ENCODE measurements at regions not wholly inside any gene's neighbourhood (a gene's known extent, or its start where the extent isn't known, plus 50 kb on each side); places are given as distances from the start of the nearest gene placed in this dataset.
"Not testable (repeated sequence)": the region's sequence is repeated elsewhere in the genome, so short reads cannot be mapped to it uniquely, and the experiment has no call there.

DNA sequence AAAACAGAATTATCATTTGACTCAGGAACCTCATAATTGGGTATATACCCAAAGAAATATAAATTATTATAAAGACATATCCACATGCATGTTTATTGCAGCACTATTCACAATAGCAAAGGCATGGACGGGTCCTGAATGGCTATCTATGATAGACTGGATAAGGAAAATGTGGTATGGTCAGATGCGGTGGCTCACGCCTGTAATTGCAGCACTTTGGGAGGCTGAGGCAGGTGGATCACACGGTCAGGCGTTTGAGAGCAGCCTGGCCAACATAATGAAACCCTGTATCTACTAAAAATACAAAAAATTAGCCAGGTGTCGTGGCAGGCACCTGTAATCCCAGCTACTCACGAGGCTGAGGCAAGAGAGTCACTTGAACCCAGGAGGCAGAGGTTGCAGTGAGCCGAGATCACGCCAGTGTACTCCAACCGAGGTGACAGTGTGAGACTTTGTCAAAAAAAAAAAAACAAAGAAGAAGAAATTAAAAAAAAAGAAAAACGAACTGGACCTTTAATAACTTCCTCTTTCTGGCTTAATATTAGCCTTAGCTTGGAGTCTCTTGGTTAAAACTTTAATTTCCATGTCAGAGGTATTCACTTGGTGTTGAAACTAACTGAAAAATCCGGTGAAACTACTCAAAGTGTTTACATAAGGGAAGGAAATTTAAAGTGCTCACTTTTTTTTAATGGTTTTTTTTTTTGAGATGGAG lies 104.4 kb downstream of the ZNF486 start:
- TF ChIP-seq, protein P1, sequence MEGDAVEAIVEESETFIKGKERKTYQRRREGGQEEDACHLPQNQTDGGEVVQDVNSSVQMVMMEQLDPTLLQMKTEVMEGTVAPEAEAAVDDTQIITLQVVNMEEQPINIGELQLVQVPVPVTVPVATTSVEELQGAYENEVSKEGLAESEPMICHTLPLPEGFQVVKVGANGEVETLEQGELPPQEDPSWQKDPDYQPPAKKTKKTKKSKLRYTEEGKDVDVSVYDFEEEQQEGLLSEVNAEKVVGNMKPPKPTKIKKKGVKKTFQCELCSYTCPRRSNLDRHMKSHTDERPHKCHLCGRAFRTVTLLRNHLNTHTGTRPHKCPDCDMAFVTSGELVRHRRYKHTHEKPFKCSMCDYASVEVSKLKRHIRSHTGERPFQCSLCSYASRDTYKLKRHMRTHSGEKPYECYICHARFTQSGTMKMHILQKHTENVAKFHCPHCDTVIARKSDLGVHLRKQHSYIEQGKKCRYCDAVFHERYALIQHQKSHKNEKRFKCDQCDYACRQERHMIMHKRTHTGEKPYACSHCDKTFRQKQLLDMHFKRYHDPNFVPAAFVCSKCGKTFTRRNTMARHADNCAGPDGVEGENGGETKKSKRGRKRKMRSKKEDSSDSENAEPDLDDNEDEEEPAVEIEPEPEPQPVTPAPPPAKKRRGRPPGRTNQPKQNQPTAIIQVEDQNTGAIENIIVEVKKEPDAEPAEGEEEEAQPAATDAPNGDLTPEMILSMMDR (IDR thresholded peaks at IDR 0.05): no peak
- TF ChIP-seq ZFX (IDR thresholded peaks at IDR 0.05; ENCODE audit: borderline replicate concordance): no peak
- no peak overlapping the region for H3K27ac ChIP-seq

DNA sequence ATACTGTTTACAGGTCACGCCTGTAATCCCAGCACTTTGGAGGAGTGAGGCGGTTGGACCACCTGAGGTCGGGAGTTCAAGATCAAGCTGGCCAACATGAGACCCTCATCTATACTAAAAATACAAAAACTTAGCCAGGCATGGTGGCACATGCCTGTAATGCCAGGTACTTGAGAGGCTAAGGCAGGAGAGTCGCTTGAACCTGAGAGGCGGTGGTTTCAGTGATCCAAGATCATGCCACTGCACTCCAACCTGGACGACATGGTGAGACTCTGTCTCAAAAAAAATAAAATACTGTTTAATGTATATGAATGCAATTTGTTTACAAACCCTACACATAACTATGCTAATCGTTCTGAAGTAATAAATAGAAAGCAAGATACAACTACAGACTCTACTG lies 102.4 kb downstream of the ZNF486 start:
- no peak for TF ChIP-seq ZFX (IDR thresholded peaks at IDR 0.05; ENCODE audit: borderline replicate concordance)

DNA sequence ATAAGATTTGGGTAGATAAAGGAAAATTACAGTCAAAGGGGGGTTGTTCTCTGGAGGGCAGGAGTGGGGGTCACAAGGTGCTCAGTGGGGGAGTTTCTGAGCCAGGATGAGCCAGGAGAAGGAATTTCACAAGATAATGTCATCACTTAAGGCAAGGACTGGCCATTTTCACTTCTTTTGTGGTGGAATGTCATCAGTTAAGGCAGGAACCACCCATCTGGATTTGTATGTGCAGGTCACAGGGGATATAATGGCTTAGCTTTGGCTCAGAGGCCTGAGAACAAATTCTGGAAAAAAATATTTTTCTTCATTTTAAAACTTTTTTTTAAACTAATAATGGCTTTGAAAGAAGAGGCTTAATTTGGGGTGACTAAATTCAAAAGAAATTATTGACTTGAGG lies 94.5 kb downstream of the ZNF486 start:
- H3K27ac ChIP-seq: not testable (repeated sequence)

More for the DNA sequence above, 102.4 kb downstream of the ZNF486 start:
- no peak overlapping the region for H3K27ac ChIP-seq

DNA sequence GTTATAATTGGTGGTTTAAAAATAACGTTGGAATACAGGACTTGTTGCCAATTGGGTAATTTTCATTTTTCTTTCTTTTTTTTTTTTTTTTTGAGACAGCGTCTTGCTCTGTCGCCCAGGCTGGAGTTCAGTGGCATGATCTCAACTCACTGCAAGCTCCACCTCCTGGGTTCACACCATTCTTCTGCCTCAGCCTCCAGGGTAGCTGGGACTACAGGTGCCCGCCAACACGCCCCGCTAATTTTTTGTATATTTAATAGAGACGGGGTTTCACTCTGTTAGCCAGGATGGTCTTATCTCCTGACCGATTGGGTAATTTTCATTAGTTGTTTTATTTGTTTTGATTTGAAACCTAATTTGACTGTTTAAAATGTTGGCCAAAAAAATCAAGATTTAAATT lies 93.7 kb downstream of the ZNF486 start:
- H3K27ac ChIP-seq: not testable (repeated sequence)

DNA sequence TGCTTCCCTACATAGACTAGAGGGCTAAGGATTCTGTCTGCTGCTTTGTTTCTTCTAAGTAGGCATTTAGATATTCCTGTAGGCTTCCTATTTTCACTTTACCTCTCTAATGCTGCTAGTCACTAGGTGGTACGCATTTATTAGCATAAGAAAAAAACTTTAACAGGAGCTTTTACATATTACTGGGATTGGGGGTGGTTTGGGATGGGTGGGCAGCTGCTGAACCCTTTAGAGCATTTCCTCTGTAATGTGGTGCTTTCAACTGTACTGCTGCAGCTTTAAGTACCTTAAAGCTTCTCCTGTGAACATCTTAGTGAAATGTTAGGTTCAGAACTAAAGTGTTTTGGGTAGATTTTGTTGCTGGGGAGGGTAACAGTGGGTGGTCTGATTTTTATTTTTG lies 92.6 kb downstream of the ZNF486 start:
- TF ChIP-seq, protein P1 (IDR thresholded peaks at IDR 0.05): no peak
- TF ChIP-seq ZFX (IDR thresholded peaks at IDR 0.05; ENCODE audit: borderline replicate concordance): no peak

DNA sequence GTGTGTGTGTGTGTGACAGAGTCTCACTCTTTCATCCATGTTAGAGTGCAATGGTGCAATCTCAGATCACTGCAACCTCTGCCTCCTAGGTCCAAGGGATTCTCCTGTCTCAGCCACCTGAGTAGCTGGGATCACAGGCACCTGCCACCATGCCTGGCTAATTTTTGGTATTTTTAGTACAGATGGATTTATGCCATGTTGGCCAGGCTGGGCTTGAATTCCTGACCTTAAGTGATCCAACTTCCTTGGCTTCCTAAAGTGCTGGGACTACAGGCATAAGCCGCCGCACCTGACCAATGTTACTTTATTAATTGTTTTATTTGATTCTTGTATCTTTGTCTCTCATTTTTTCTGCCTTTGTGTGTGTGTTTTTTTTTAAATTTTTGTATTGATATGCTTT lies 89.6 kb downstream of the ZNF486 start:
- H3K27ac ChIP-seq: no peak overlapping the region
- no peak for TF ChIP-seq ZFX (IDR thresholded peaks at IDR 0.05; ENCODE audit: borderline replicate concordance)
- TF ChIP-seq, protein P1 (IDR thresholded peaks at IDR 0.05): no peak

More for the DNA sequence above, 92.6 kb downstream of the ZNF486 start:
- H3K27ac ChIP-seq: no peak overlapping the region

DNA sequence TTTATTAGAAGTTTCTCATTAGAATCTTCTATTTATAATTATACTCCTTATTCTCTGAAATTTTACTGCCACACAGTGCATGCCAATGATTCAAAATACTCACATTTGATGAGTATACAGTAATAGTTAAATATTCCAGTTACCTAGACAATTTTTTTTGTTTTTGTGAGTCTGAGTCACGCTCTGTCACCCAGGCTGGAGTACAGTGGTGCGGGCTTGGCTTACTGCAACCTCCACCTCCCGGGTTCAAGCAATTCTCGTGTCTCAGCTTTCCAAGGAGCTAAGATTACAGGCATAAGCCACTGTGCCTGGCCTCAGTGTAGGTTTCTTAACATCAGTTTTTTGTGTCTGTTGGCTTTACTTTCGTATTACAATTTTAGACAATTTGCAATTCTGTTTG lies 87.1 kb downstream of the ZNF486 start:
- TF ChIP-seq, protein P1 (IDR thresholded peaks at IDR 0.05): no peak
- TF ChIP-seq ZFX (IDR thresholded peaks at IDR 0.05; ENCODE audit: borderline replicate concordance): no peak

DNA sequence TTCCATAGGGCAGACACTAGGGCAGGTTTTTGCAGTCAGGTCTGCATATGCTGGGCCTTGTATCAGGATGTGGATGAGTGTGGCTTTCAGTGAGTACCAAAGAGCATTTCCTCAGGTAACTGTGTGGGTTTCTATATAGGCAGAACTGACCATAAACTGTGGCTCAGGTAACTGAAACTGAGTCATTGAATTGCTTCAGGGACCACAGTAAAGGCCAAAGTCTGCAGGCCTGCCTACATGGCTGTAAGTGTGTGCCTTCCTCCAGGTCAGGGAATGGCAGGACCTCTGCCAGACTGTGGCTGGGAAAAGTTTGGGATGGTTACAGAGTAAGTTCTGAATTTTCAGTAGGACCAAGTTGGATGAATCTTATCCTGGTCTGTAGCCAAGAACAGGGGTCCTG lies 85.6 kb downstream of the ZNF486 start:
- no peak overlapping the region for H3K27ac ChIP-seq
- TF ChIP-seq, protein P1 (IDR thresholded peaks at IDR 0.05): no peak
- TF ChIP-seq ZFX (IDR thresholded peaks at IDR 0.05; ENCODE audit: borderline replicate concordance): no peak

More for the DNA sequence above, 87.1 kb downstream of the ZNF486 start:
- H3K27ac ChIP-seq: no peak overlapping the region

DNA sequence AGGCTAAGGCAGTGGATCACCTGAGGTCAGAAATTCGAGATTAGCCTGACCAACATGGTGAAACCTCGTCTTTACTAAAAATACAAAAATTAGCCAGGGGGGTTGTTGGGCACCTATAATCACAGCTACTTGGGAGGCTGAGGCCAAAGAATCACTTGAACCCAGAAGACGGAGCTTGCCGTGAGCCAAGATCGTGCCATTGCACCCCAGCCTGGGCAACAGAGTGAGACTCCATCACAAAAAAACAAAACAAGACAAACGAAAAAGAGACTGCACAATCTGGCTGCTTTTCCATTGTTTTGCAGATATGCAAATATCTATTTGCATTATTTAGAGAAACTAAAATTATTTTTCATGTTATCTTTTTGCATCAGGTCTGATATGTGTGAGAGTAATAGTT lies 83.6 kb downstream of the ZNF486 start:
- no peak overlapping the region for H3K27ac ChIP-seq
- no peak for TF ChIP-seq ZFX (IDR thresholded peaks at IDR 0.05; ENCODE audit: borderline replicate concordance)
- TF ChIP-seq, protein P1 (IDR thresholded peaks at IDR 0.05): no peak

Data from 22Rv1 (cell line).